Stomach (tissue), 4 donors: ENCODE measurements at regions not wholly inside any gene's neighbourhood (a gene's known extent, or its start where the extent isn't known, plus 50 kb on each side); places are given as distances from the start of the nearest gene placed in this dataset.

Source experiments
- CTCF ChIP-seq, 7 experiments: fragments of 450-650 bp in 4 of 7; fragments of 200-600 bp in 3 of 7; sonication (generic) in 3 of 7; IDR thresholded peaks; one replicate each; pipeline ENCODE4 v1.5.1; 2016 to 2019; ENCODE audit warnings: antibody characterized with exemption in 7 of 7, control low read depth in 2 of 7, mild to moderate bottlenecking in 1 of 7
- EP300 ChIP-seq: sonication (generic); formaldehyde crosslinking; IDR thresholded peaks from one replicate; pipeline ENCODE4 v1.6.1; 2017; ENCODE audit warnings: antibody characterized with exemption
- POLR2A ChIP-seq, 4 donors: fragments of 450-650 bp; IDR thresholded peaks; one replicate each; pipeline ENCODE4 v1.6.1; 2016; ENCODE audit warnings: antibody characterized with exemption in 4 of 4, control low read depth in 2 of 4, mild to moderate bottlenecking in 1 of 4, moderate library complexity in 1 of 4

DNA sequence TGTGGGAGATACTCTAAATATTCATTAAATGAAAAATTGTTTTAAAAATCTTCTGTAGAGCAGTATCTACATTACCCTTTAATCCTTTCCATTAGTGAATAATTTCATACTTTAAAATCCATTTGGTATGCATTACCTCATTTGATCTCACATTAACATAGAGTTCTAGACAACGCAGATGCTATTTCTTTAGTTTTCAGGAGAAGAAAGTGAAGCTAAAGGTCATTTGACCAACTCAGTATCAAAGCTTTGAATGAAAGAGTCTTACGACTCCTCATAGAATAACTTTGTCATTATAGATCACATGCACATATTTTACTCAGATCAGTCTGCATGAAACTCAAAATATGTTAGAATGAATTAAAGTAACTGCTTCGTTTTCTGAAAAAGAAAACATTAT, 460.2 kb downstream of the DNAJB9 start:
- TF ChIP-seq EP300 (no peak), CTCF (IDR thresholded peaks at IDR 0.05) (no peak), POLR2A (IDR thresholded peaks at IDR 0.05) (no peak)
